ENCODE measurements at regions not wholly inside any gene's neighbourhood (a gene's known extent, or its start where the extent isn't known, plus 50 kb on each side); places are given as distances from the start of the nearest gene placed in this dataset.

GRCh38 chr6:81623106-81623759 lies 129.2 kb downstream of the TENT5A start:
- ChIA-PET POLR2A (no interaction called here), CTCF (interaction anchor here (0.7 kb wide), 1 partner anchor 12 kb away, joined by 4 read pairs; no protein-coding TSS in a partner anchor)
- Mint-ChIP-seq H3K4me3 (ENCODE audit: unreplicated experiment) (no peak overlapping the region), H3K4me1 (ENCODE audit: insufficient read depth, unreplicated experiment) (no peaks in the 10 kb centered on the region), H3K27ac (ENCODE audit: low read depth, unreplicated experiment) (no peak overlapping the region), H3K36me3 (ENCODE audit: insufficient read depth, unreplicated experiment) (no peaks in the 10 kb centered on the region), H3K27me3 (ENCODE audit: insufficient read depth, unreplicated experiment) (no peaks in the 10 kb centered on the region), H3K9me3 (ENCODE audit: unreplicated experiment) (no peaks in the 10 kb centered on the region)
- DNase-seq (ENCODE audit: unreplicated experiment): no peak
- TF ChIP-seq CTCF (IDR thresholded peaks at IDR 0.05; ENCODE audit: unreplicated experiment): no peak
- no TSS peak for BruUV-seq (replicated peaks)
- intact Hi-C loops (cut with micrococcal nuclease): no loop called here

- Mint-ChIP-seq H3K9me3 (ENCODE audit: unreplicated experiment) (no peaks in the 10 kb centered on the region), H3K27ac (ENCODE audit: low read depth, unreplicated experiment) (no peak overlapping the region), H3K36me3 (ENCODE audit: insufficient read depth, unreplicated experiment) (no peaks in the 10 kb centered on the region), H3K4me3 (ENCODE audit: unreplicated experiment) (no peak overlapping the region), H3K27me3 (ENCODE audit: insufficient read depth, unreplicated experiment) (no peaks in the 10 kb centered on the region), H3K4me1 (ENCODE audit: insufficient read depth, unreplicated experiment) (no peaks in the 10 kb centered on the region)
- no peak for TF ChIP-seq CTCF (IDR thresholded peaks at IDR 0.05; ENCODE audit: unreplicated experiment)
- intact Hi-C loops (cut with micrococcal nuclease): no loop called here
- POLR2A ChIA-PET: no interaction called here
- BruUV-seq (replicated peaks): no TSS peak
- CTCF ChIA-PET: interaction anchor here (0.7 kb wide), 1 partner anchor 26 kb away, joined by 4 read pairs; no protein-coding TSS in a partner anchor
- DNase-seq (ENCODE audit: unreplicated experiment): no peak
Measured at GRCh38 chr6:81621816-81622395, 130.6 kb downstream of the TENT5A start.

DNA sequence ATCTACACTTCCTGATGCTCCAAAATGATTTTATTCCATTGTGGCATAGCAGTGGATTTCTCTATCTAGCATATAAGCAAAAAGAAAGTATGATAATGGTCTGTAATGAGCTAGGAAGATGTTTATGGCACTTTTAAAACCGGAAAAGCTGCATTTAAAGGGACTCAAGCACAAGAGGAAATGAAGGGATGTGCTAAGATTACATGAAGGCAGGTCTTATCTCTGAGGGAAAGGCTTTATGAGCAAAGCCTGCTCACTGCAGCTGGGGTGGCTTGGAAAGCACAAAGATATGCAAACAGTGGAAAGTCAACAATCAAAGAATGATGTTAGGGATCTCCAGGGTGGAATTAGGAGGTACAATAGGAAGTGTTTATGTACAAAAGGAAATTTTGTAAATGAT lies 138.2 kb downstream of the TENT5A start:
- no peak overlapping the region for H3K27ac Mint-ChIP-seq (ENCODE audit: low read depth, unreplicated experiment)
- H3K4me1 Mint-ChIP-seq (ENCODE audit: insufficient read depth, unreplicated experiment): peaks cover 6% of the 10 kb centered on the region
- DNase-seq (ENCODE audit: unreplicated experiment): no peak
- POLR2A ChIA-PET: no interaction called here
- H3K4me3 Mint-ChIP-seq (ENCODE audit: unreplicated experiment): no peak overlapping the region
- TF ChIP-seq CTCF (IDR thresholded peaks at IDR 0.05; ENCODE audit: unreplicated experiment): no peak
- no peaks in the 10 kb centered on the region for H3K36me3 Mint-ChIP-seq (ENCODE audit: insufficient read depth, unreplicated experiment)
- intact Hi-C loops (cut with micrococcal nuclease): no loop called here
- H3K9me3 Mint-ChIP-seq (ENCODE audit: unreplicated experiment): no peaks in the 10 kb centered on the region
- no peaks in the 10 kb centered on the region for H3K27me3 Mint-ChIP-seq (ENCODE audit: insufficient read depth, unreplicated experiment)
- CTCF ChIA-PET: interaction anchor here (0.7 kb wide), 1 partner anchor 250 kb away, joined by 3 read pairs; no protein-coding TSS in a partner anchor
- no TSS peak for BruUV-seq (replicated peaks)

DNA sequence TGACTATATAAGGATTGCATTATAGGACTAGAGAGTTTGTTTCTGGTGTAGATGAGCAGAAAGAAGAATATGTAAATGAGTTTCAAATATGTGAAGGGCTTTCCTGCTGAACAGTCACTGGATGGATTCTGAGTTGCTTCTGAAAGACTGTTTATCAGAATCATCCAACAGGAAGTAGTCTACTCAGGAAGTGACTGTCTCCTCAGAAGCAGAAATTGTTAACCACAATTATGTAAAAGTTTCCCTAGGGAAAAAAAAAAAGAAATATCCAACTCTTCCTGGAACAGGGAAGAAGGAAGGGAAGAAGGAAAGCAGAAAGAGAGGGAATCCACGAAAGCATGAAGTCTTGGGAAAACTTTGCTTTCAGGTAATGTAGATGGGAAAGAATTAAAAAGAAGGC lies 138.9 kb downstream of the TENT5A start:
- H3K27ac Mint-ChIP-seq (ENCODE audit: low read depth, unreplicated experiment): peak overlapping the region; percentile 10
- DNase-seq (ENCODE audit: unreplicated experiment): peak; percentile 22
- intact Hi-C loops (cut with micrococcal nuclease): no loop called here
- CTCF ChIA-PET: interaction anchor here (0.7 kb wide), 1 partner anchor 250 kb away, joined by 3 read pairs; no protein-coding TSS in a partner anchor
- TF ChIP-seq CTCF (IDR thresholded peaks at IDR 0.05; ENCODE audit: unreplicated experiment): no peak
- no peaks in the 10 kb centered on the region for H3K9me3 Mint-ChIP-seq (ENCODE audit: unreplicated experiment)
- POLR2A ChIA-PET: no interaction called here
- H3K36me3 Mint-ChIP-seq (ENCODE audit: insufficient read depth, unreplicated experiment): no peaks in the 10 kb centered on the region
- no peak overlapping the region for H3K4me3 Mint-ChIP-seq (ENCODE audit: unreplicated experiment)
- no TSS peak for BruUV-seq (replicated peaks)
- H3K4me1 Mint-ChIP-seq (ENCODE audit: insufficient read depth, unreplicated experiment): peaks cover 6% of the 10 kb centered on the region
- H3K27me3 Mint-ChIP-seq (ENCODE audit: insufficient read depth, unreplicated experiment): no peaks in the 10 kb centered on the region

All from MCF 10A (cell line).